Heart right ventricle (tissue), 16 donors: ENCODE measurements at regions not wholly inside any gene's neighbourhood (a gene's known extent, or its start where the extent isn't known, plus 50 kb on each side); places are given as distances from the start of the nearest gene placed in this dataset.

ENCODE experiments used
- ATAC-seq, 8 donors: fragments of 200-7000 bp; cut with Tn5 transposase; one replicate each; pipeline ENCODE4 v1.9.1; 2020; ENCODE audit warnings: mild to moderate bottlenecking in 8 of 8, moderate library complexity in 8 of 8, moderate number of reproducible peaks in 1 of 8
- DNase-seq, 2 donors: peaks; one replicate each; pipeline ENCODE4 v3.0.0-alpha.2; 2020
- H3K27ac ChIP-seq, 10 donors: fragments of 200-600 bp; sonication (generic) in 2 of 10; one replicate each; pipeline versions ENCODE4 v1.5.0 to v1.8.0; 2020 to 2022; ENCODE audit warnings: mild to moderate bottlenecking in 3 of 10
- H3K27me3 ChIP-seq, 7 donors: fragments of 200-600 bp; one replicate each; pipeline ENCODE4 v1.8.0; 2021 to 2022; ENCODE audit warnings: mild to moderate bottlenecking in 2 of 7
- H3K36me3 ChIP-seq, 9 donors: fragments of 200-600 bp; sonication (generic) in 1 of 9; one replicate each; pipeline versions ENCODE4 v1.5.0 to v1.8.0; 2020 to 2022; ENCODE audit warnings: mild to moderate bottlenecking in 2 of 9
- H3K4me1 ChIP-seq, 9 donors: fragments of 200-600 bp; sonication (generic) in 1 of 9; one replicate each; pipeline versions ENCODE4 v1.5.0 to v1.8.0; 2020 to 2022; ENCODE audit warnings: mild to moderate bottlenecking in 4 of 9
- H3K4me3 ChIP-seq, 10 donors: fragments of 200-600 bp; sonication (generic) in 2 of 10; one replicate each; pipeline versions ENCODE4 v1.5.0 to v1.8.0; 2020 to 2022; ENCODE audit warnings: mild to moderate bottlenecking in 7 of 10, moderate library complexity in 2 of 10
- H3K9me3 ChIP-seq, 11 donors: fragments of 200-600 bp in 10 of 11; sonication (generic) in 2 of 11; one replicate each; pipeline versions ENCODE4 v1.5.0 to v1.8.0; 2013 to 2022; ENCODE audit warnings: mild to moderate bottlenecking in 2 of 11, control low read depth in 1 of 11, moderate library complexity in 1 of 11
- CTCF ChIP-seq, 9 donors: fragments of 200-600 bp; sonication (generic) in 2 of 9; IDR thresholded peaks; one replicate each; pipeline versions ENCODE4 v1.5.0 to v1.8.0; 2021 to 2022; ENCODE audit warnings: antibody characterized with exemption in 9 of 9, mild to moderate bottlenecking in 5 of 9, moderate library complexity in 1 of 9
- WGBS, 2 donors: extraction: QIAGEN DNeasy Blood & Tissue Kit; methylation state at CpG; one replicate each; pipeline ENCODE4 v1.1.7; 2013; ENCODE audit warnings: inconsistent platforms in 1 of 2; 5-methylcytosine and 5-hydroxymethylcytosine counted together
- intact Hi-C, 10 donors: fragments of 100-400 bp; cut with DNase I; formaldehyde crosslinking; loops; one replicate each; pipeline versions ENCODE4 v1.11.1 to v1.14.2; 2022
- donor health status: Arrhythmogenic right ventricular cardiomyopathy.
- donor health status: ischemic (EF 13 %, LVEDD 7.1; RV severe dilation, severe dysfunction).
- donor health status: healthy with polysubstance abuse.
- donor health status: DM: no; HTN: yes; CAD: no.
- donor health status: DM: no; HTN: no; CAD: no.
- donor health status: ischemic (EF 25% LVEDD 6.9; RV normal size, moderate dysfunction).
- donor health status: ischemic (EF 25% LVEDD 5.7; RV mildly dilated, moderate dysfunction).
- donor health status: healthy.
- donor health status: DM: yes; HTN: yes; CAD: no.
- donor health status: Ischemic cardiomyopathy.
- donor health status: ischemic (EF 35%, LVEDD 5.7; RV mildly dilated, moderate dysfunction).
- donor health status: nonischemic (EF 11% LVEDD 7.7; RV severe dilation, severe dysfunction).
- donor health status: DM: yes; HTN: yes; CAD: no.
- donor health status: PGD.
- donor health status: ischemic (EF 29% LVEDD 5.4; RV normal size, mild dysfunction).
- donor health status: nonischemic (EF 23%, LVEDD 6.1; RV moderate dilation, normal function).

GRCh38 chr4:169851750-169852149 lies 94.0 kb upstream of the HPF1 start:
- no peak for TF ChIP-seq CTCF (IDR thresholded peaks at IDR 0.05)
- 94% methylated on average over 3 of the region's 3 CpGs for WGBS, 2 donors
- no peak for ATAC-seq

GRCh38 chr4:169849456-169849855 lies 91.7 kb upstream of the HPF1 start:
- H3K4me3 ChIP-seq = no peak overlapping the region
- no peak for TF ChIP-seq CTCF (IDR thresholded peaks at IDR 0.05)
- WGBS, 2 donors = 60 to 62% methylated on average over 2 of the region's 2 CpGs
- no peaks in the 10 kb centered on the region for H3K4me1 ChIP-seq
- DNase-seq (no peak), ATAC-seq (no peak)
- H3K27ac ChIP-seq = no peak overlapping the region
- H3K27me3 ChIP-seq = peaks cover 0 to 17% (median 0%) of the 10 kb centered on the region in 7 donors
- no peaks in the 10 kb centered on the region for H3K9me3 ChIP-seq
- intact Hi-C loops = no loop called here
- no peaks in the 10 kb centered on the region for H3K36me3 ChIP-seq

More at GRCh38 chr4:169851750-169852149, 94.0 kb upstream of the HPF1 start:
- no peak overlapping the region for H3K4me3 ChIP-seq
- no peak for DNase-seq
- no peak overlapping the region for H3K27ac ChIP-seq
- H3K27me3 ChIP-seq = peaks cover 0 to 4% (median 0%) of the 10 kb centered on the region in 7 donors
- no peaks in the 10 kb centered on the region for H3K9me3 ChIP-seq
- H3K4me1 ChIP-seq = no peaks in the 10 kb centered on the region
- H3K36me3 ChIP-seq = no peaks in the 10 kb centered on the region
- intact Hi-C loops = no loop called here

- no peak overlapping the region for H3K27ac ChIP-seq
- H3K9me3 ChIP-seq = no peaks in the 10 kb centered on the region
- ATAC-seq (no peak), DNase-seq (no peak)
- H3K36me3 ChIP-seq = no peaks in the 10 kb centered on the region
- 56 to 59% methylated on average over 5 of the region's 5 CpGs for WGBS, 2 donors
- intact Hi-C loops = no loop called here
- no peak for TF ChIP-seq CTCF (IDR thresholded peaks at IDR 0.05)
- H3K27me3 ChIP-seq = peaks cover 0 to 18% (median 0%) of the 10 kb centered on the region in 7 donors
- H3K4me1 ChIP-seq = no peaks in the 10 kb centered on the region
- no peak overlapping the region for H3K4me3 ChIP-seq
Observed at GRCh38 chr4:169848018-169848417, 90.3 kb upstream of the HPF1 start.

- intact Hi-C loops = no loop called here
- no peak for DNase-seq
- no peaks in the 10 kb centered on the region for H3K4me1 ChIP-seq
- H3K9me3 ChIP-seq = no peaks in the 10 kb centered on the region
- WGBS, 2 donors = 34 to 42% methylated on average over 3 of the region's 3 CpGs
- H3K36me3 ChIP-seq = no peaks in the 10 kb centered on the region
- H3K4me3 ChIP-seq = no peak overlapping the region
- ATAC-seq = no peak
- H3K27me3 ChIP-seq = peaks cover 0 to 22% (median 0%) of the 10 kb centered on the region in 7 donors
- H3K27ac ChIP-seq = no peak overlapping the region
- TF ChIP-seq CTCF (IDR thresholded peaks at IDR 0.05) = no peak
Observed at GRCh38 chr4:169847171-169847570, 89.4 kb upstream of the HPF1 start.
